Breast epithelium (tissue), 4 donors: ENCODE measurements at regions not wholly inside any gene's neighbourhood (a gene's known extent, or its start where the extent isn't known, plus 50 kb on each side); places are given as distances from the start of the nearest gene placed in this dataset.

Experiments
- DNase-seq, 2 donors: peaks; one replicate each; pipeline ENCODE4 v3.0.0-alpha.2; 2019; ENCODE audit warnings: low spot score in 2 of 2
- H3K27ac ChIP-seq, 2 donors: fragments of 200-600 bp; sonication (generic) in 1 of 2; one replicate each; pipeline ENCODE4 v1.5.1; 2016 to 2019; ENCODE audit warnings: mild to moderate bottlenecking in 1 of 2
- H3K27me3 ChIP-seq, 2 donors: fragments of 200-600 bp; sonication (generic) in 1 of 2; one replicate each; pipeline versions ENCODE4 v1.5.1 to v1.6.0; 2017 to 2019; ENCODE audit warnings: control low read depth in 1 of 2, mild to moderate bottlenecking in 1 of 2
- H3K36me3 ChIP-seq: fragments of 200-600 bp; one replicate; pipeline ENCODE4 v1.5.1; 2019
- H3K4me1 ChIP-seq, 2 donors: fragments of 200-600 bp; sonication (generic); one replicate each; pipeline ENCODE4 v1.5.1; 2016 to 2019; ENCODE audit warnings: control low read depth in 1 of 2
- H3K4me3 ChIP-seq, 3 donors: fragments of 200-600 bp; sonication (generic); 1 replicate in 2 of 3; 2 replicates in 1 of 3; pipeline ENCODE4 v1.5.1; 2016 to 2019; ENCODE audit warnings: mild to moderate bottlenecking in 3 of 3, moderate library complexity in 2 of 3
- H3K9me3 ChIP-seq, 2 donors: fragments of 200-600 bp; sonication (generic) in 1 of 2; one replicate each; pipeline ENCODE4 v1.5.1; 2016 to 2019; ENCODE audit warnings: control low read depth in 1 of 2
- POLR2A ChIP-seq: fragments of 450-650 bp; IDR thresholded peaks from one replicate; pipeline ENCODE4 v1.6.1; 2016; ENCODE audit warnings: antibody characterized with exemption, mild to moderate bottlenecking, moderate library complexity
- POLR2AphosphoS5 ChIP-seq, 3 donors: sonication (generic); formaldehyde crosslinking; IDR thresholded peaks; one replicate each; pipeline ENCODE4 v1.6.1; 2017; ENCODE audit warnings: antibody characterized with exemption in 3 of 3
- intact Hi-C: fragments of 100-400 bp; cut with DNase I; formaldehyde crosslinking; loops from one replicate; pipeline ENCODE4 v1.15.1; 2023; ENCODE audit warnings: low total_unique reads
- TF ChIP-seq, protein P1 (sequence below), 3 donors: fragments of 450-650 bp; IDR thresholded peaks; one replicate each; pipeline ENCODE4 v1.5.1; 2016 to 2017; ENCODE audit warnings: antibody characterized with exemption in 3 of 3, mild to moderate bottlenecking in 3 of 3, moderate library complexity in 3 of 3

DNA sequence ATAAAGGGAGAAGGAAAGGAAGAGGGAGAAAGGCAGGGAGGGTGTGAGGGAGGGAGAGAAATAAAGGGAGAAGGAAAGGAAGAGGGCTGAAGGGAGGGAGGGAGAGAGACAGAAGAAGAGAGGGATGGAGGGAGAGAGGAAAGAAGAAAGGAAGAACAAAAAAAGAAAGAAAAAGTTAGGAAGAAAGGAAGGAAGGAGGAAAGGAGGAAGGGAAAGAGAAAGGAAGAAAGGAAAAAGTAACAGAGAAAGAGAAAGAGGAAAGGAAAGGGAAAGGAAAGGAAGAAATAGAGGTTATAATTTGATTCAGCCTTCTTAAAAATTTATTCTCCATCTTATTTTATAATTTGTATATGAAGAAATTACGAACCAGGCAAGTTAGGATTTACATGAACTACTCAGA lies 836.6 kb upstream of the C9orf72 start:
- TF ChIP-seq POLR2A (no peak), POLR2AphosphoS5 (IDR thresholded peaks at IDR 0.05) (no peak)
- TF ChIP-seq, protein P1, sequence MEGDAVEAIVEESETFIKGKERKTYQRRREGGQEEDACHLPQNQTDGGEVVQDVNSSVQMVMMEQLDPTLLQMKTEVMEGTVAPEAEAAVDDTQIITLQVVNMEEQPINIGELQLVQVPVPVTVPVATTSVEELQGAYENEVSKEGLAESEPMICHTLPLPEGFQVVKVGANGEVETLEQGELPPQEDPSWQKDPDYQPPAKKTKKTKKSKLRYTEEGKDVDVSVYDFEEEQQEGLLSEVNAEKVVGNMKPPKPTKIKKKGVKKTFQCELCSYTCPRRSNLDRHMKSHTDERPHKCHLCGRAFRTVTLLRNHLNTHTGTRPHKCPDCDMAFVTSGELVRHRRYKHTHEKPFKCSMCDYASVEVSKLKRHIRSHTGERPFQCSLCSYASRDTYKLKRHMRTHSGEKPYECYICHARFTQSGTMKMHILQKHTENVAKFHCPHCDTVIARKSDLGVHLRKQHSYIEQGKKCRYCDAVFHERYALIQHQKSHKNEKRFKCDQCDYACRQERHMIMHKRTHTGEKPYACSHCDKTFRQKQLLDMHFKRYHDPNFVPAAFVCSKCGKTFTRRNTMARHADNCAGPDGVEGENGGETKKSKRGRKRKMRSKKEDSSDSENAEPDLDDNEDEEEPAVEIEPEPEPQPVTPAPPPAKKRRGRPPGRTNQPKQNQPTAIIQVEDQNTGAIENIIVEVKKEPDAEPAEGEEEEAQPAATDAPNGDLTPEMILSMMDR (IDR thresholded peaks at IDR 0.05), result no peak
- DNase-seq, result no peak
- Histone ChIP-seq H3K4me1 (no peaks in the 10 kb centered on the region), H3K9me3 (no peaks in the 10 kb centered on the region), H3K27me3 (no peaks in the 10 kb centered on the region), H3K4me3 (no peak overlapping the region), H3K36me3 (no peaks in the 10 kb centered on the region), H3K27ac (no peak overlapping the region)
- intact Hi-C loops, result no loop called here

DNA sequence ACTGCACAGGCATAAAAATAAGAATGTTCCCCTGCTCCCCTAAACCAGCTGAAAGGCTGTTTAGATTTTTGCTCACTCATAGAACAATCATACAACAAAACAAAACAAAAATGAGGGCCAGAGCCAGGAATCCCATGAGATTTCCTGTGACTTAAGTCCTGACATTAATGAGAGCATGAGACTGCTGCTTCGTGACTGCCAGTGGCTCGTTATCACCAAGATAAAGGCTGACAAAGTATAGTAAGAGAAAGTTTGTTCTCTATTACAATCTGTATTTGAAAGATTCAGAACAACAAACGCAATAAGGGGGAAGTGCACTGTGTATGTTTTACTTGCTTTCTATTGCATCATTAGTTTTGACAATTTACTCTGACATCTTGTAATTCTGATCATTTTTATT lies 837.1 kb upstream of the C9orf72 start:
- TF ChIP-seq, protein P1 (IDR thresholded peaks at IDR 0.05), result no peak
- TF ChIP-seq POLR2AphosphoS5 (IDR thresholded peaks at IDR 0.05) (no peak), POLR2A (no peak)
- Histone ChIP-seq H3K4me3 (no peak overlapping the region), H3K4me1 (no peaks in the 10 kb centered on the region), H3K9me3 (no peaks in the 10 kb centered on the region), H3K27ac (no peak overlapping the region), H3K27me3 (no peaks in the 10 kb centered on the region), H3K36me3 (no peaks in the 10 kb centered on the region)
- no peak for DNase-seq
- intact Hi-C loops, result no loop called here

DNA sequence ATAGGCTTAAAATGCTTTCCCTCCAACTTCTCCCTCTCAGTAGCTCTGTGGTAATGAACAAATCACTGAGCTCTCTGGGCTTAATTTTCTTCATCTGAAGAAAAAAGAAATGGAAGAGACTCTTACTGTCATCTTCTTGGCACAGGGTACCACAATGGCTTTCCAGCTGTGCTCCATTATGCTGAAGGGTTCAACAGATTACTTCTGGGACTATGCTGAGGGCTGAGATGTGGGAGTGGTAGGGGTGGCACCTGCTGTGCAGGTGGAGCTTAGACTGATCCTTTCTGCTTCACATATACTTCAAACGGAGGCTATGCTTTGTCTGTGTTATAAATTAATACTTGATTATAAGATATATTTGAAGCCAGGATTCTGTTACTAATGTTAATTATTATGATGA lies 840.2 kb upstream of the C9orf72 start:
- no peak for DNase-seq
- TF ChIP-seq POLR2A (no peak), POLR2AphosphoS5 (IDR thresholded peaks at IDR 0.05) (no peak)
- TF ChIP-seq, protein P1 (IDR thresholded peaks at IDR 0.05), result no peak

DNA sequence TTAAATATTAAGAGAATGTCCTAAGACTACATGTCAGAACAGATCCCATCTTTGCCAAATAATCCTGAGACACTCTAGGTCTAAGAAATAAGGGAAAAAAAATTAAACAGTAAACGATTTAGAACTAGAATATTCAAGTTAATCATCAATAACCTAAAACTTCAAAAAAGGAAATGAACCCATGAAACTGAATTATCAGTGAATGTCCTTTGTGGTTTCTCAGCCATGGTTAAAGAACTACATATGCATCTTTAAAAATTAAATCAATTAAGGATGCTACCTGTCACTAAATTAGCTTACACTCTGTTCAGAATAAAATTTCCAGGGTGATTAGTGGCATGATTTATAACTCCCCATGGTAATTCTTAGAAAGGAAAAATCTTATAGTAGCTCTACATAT lies 850.0 kb upstream of the C9orf72 start:
- intact Hi-C loops, result no loop called here
- no peaks in the 10 kb centered on the region for H3K9me3 ChIP-seq
- DNase-seq, result no peak
- H3K4me3 ChIP-seq, result no peak overlapping the region
- H3K4me1 ChIP-seq, result no peaks in the 10 kb centered on the region
- no peaks in the 10 kb centered on the region for H3K36me3 ChIP-seq
- no peaks in the 10 kb centered on the region for H3K27me3 ChIP-seq
- TF ChIP-seq, protein P1 (IDR thresholded peaks at IDR 0.05), result no peak
- TF ChIP-seq POLR2AphosphoS5 (IDR thresholded peaks at IDR 0.05) (no peak), POLR2A (no peak)
- H3K27ac ChIP-seq, result no peak overlapping the region

More for the DNA sequence above, 840.2 kb upstream of the C9orf72 start:
- Histone ChIP-seq H3K4me1 (no peaks in the 10 kb centered on the region), H3K27me3 (no peaks in the 10 kb centered on the region), H3K36me3 (no peaks in the 10 kb centered on the region), H3K4me3 (no peak overlapping the region), H3K27ac (no peak overlapping the region), H3K9me3 (no peaks in the 10 kb centered on the region)
- intact Hi-C loops, result no loop called here

DNA sequence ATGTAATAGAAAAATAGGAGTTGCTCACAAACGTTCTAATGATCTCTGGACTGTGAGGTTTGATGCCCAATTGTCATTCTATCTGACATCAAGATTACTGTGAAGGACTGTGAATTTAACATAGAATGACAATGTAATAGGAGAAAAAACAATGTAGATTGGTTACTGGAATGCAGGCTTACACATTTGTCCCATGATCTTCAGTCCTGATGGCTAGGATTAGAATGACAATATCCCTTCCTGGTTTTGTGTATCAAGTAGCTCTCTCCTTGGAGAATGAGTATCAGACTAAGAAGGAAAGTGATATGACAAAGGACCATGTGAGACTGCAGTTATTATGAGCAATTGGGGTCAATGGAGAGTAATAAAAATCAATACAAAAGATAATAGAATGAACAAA lies 862.2 kb upstream of the C9orf72 start:
- Histone ChIP-seq H3K4me3 (no peak overlapping the region), H3K4me1 (no peaks in the 10 kb centered on the region), H3K27ac (no peak overlapping the region), H3K27me3 (no peaks in the 10 kb centered on the region), H3K36me3 (no peaks in the 10 kb centered on the region), H3K9me3 (no peaks in the 10 kb centered on the region)
- intact Hi-C loops, result no loop called here
- no peak for TF ChIP-seq POLR2A
- no peak for TF ChIP-seq POLR2AphosphoS5 (IDR thresholded peaks at IDR 0.05)
- TF ChIP-seq, protein P1 (IDR thresholded peaks at IDR 0.05), result no peak
- DNase-seq, result no peak
